ENCODE measurements at regions not wholly inside any gene's neighbourhood (a gene's known extent, or its start where the extent isn't known, plus 50 kb on each side); places are given as distances from the start of the nearest gene placed in this dataset.

DNA sequence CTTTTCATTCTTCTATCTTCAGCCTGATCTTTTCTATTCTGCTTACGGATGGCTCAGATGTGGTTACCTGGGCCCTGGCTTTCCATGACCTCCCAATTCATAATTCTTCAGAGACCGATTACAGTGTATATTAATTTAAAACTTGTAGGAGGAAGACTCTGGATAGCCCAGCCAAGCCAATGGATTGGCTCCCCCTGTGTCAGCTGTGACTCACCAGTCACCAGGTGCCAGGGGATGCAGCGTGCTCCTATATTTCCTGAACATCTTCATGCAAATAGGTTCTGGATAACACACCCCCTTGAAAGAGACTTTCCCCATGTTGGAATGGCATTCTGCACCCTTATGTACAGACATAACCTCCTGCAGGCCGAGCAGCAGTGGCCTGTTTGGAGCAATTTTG lies 208.3 kb upstream of the WSCD1 start:
- H3K27ac Mint-ChIP-seq, result peak overlapping the region in 1 of 3 experiments; percentile 56; a peak in 3 of 7 replicates
- Histone ChIP-seq H3K79me2 (ENCODE audit: insufficient read depth, low read length) (no peaks in the 10 kb centered on the region), H2AK5ac (ENCODE audit: insufficient read length, low read length) (no peak overlapping the region), H2BK20ac (ENCODE audit: low read depth, low read length, poor library complexity, severe bottlenecking) (no peak overlapping the region), H2BK120ac (ENCODE audit: low read depth, low read length, poor library complexity, severe bottlenecking) (no peak overlapping the region), H2BK15ac (ENCODE audit: low read depth, low read length) (no peak overlapping the region), H3K9me3 (ENCODE audit: control insufficient read depth, low read depth, low read length) (no peaks in the 10 kb centered on the region), H3K4me2 (ENCODE audit: insufficient read depth, insufficient read length, low read length) (no peak overlapping the region), H4K91ac (ENCODE audit: insufficient read length, low read depth, low read length) (no peak overlapping the region), H3K18ac (ENCODE audit: insufficient read length, low read depth, low read length) (no peak overlapping the region), H2AFZ (ENCODE audit: low read length) (no peak overlapping the region), H3T11ph (ENCODE audit: low read length) (no peak overlapping the region), H4K20me1 (ENCODE audit: control insufficient read depth, insufficient read depth, insufficient read length) (no peaks in the 10 kb centered on the region), H3K79me1 (ENCODE audit: insufficient read depth, low read depth, low read length, poor library complexity, severe bottlenecking) (no peaks in the 10 kb centered on the region), H2BK5ac (ENCODE audit: insufficient read length, low read length) (no peak overlapping the region), H3K27me3 (ENCODE audit: insufficient read depth, low read length) (no peaks in the 10 kb centered on the region), H3K4ac (ENCODE audit: low read depth, low read length) (no peak overlapping the region), H4K5ac (ENCODE audit: insufficient read length, low read depth, low read length) (no peak overlapping the region), H3K27ac (ENCODE audit: insufficient read length, low read depth, low read length) (no peak overlapping the region), H2BK12ac (ENCODE audit: insufficient read length, low read depth, low read length) (no peak overlapping the region), H3K23ac (ENCODE audit: insufficient read length, low read depth, low read length) (no peak overlapping the region), H3K14ac (ENCODE audit: insufficient read depth, low read length) (no peak overlapping the region), H3K9ac (ENCODE audit: extremely low read depth, insufficient read length, low read length) (no peak overlapping the region), H3K23me2 (ENCODE audit: insufficient read length, low read depth, low read length, poor library complexity, severe bottlenecking) (no peaks in the 10 kb centered on the region), H3K4me1 (ENCODE audit: insufficient read depth, low read length) (peaks cover under 1% of the 10 kb centered on the region), H3K56ac (ENCODE audit: insufficient read length, low read depth, low read length) (no peak overlapping the region), H4K8ac (replicated peaks; ENCODE audit: insufficient read length, low read depth, low read length) (no peak overlapping the region)
- WGBS (ENCODE audit: extremely low coverage, insufficient read length, low lambda C conversion rate), result no CpG with 5 or more reads among the region's 4 CpGs
- DNase-seq, result no peak
- H3K36me3 Mint-ChIP-seq (ENCODE audit: insufficient read depth in 1 of 3, low read depth in 3 of 3), result no peaks in the 10 kb centered on the region
- peaks cover 9 to 12% of the 10 kb centered on the region in 2 experiments for H3K4me1 Mint-ChIP-seq
- H3K9me3 Mint-ChIP-seq, result no peaks in the 10 kb centered on the region
- H3K27me3 Mint-ChIP-seq (ENCODE audit: low read depth), result no peaks in the 10 kb centered on the region; the same call in none of the 2 replicates
- H3K4me3 Mint-ChIP-seq, result no peak overlapping the region
- TF ChIP-seq, protein P1, sequence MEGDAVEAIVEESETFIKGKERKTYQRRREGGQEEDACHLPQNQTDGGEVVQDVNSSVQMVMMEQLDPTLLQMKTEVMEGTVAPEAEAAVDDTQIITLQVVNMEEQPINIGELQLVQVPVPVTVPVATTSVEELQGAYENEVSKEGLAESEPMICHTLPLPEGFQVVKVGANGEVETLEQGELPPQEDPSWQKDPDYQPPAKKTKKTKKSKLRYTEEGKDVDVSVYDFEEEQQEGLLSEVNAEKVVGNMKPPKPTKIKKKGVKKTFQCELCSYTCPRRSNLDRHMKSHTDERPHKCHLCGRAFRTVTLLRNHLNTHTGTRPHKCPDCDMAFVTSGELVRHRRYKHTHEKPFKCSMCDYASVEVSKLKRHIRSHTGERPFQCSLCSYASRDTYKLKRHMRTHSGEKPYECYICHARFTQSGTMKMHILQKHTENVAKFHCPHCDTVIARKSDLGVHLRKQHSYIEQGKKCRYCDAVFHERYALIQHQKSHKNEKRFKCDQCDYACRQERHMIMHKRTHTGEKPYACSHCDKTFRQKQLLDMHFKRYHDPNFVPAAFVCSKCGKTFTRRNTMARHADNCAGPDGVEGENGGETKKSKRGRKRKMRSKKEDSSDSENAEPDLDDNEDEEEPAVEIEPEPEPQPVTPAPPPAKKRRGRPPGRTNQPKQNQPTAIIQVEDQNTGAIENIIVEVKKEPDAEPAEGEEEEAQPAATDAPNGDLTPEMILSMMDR (conservative IDR thresholded peaks at IDR 0.05), result no peak
